ENCODE measurements at regions not wholly inside any gene's neighbourhood (a gene's known extent, or its start where the extent isn't known, plus 50 kb on each side); places are given as distances from the start of the nearest gene placed in this dataset.
"Not testable (repeated sequence)": the region's sequence is repeated elsewhere in the genome, so short reads cannot be mapped to it uniquely, and the experiment has no call there.

DNA sequence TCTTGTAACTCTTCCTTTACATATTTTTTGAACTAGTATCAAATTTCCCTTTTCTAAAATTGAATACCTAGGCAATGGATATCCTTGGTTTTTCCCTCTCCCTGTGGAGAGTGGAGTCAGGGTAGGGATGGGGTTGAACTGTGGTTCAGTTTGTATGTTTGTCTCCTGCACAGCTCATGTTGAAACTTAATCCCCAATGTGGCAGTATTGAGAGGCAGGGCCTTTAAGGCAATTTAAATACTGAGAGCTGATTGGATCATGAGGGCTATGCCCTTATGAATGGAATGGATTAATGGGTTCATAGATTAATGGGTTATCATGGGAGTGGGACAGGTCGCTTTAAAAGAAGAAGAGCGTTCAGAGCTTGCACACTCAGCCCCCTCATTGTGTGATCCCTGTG is 127.2 kb upstream of the RGS6 start:
- no peak for DNase-seq (ENCODE audit: low read depth)
- TF ChIP-seq, protein P1, sequence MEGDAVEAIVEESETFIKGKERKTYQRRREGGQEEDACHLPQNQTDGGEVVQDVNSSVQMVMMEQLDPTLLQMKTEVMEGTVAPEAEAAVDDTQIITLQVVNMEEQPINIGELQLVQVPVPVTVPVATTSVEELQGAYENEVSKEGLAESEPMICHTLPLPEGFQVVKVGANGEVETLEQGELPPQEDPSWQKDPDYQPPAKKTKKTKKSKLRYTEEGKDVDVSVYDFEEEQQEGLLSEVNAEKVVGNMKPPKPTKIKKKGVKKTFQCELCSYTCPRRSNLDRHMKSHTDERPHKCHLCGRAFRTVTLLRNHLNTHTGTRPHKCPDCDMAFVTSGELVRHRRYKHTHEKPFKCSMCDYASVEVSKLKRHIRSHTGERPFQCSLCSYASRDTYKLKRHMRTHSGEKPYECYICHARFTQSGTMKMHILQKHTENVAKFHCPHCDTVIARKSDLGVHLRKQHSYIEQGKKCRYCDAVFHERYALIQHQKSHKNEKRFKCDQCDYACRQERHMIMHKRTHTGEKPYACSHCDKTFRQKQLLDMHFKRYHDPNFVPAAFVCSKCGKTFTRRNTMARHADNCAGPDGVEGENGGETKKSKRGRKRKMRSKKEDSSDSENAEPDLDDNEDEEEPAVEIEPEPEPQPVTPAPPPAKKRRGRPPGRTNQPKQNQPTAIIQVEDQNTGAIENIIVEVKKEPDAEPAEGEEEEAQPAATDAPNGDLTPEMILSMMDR (IDR thresholded peaks at IDR 0.05; ENCODE audit: low read depth, low read length) = no peak
- TF ChIP-seq POLR2A (IDR thresholded peaks at IDR 0.05; ENCODE audit: extremely low read depth, insufficient read length) = no peak
- TF ChIP-seq, protein P2, sequence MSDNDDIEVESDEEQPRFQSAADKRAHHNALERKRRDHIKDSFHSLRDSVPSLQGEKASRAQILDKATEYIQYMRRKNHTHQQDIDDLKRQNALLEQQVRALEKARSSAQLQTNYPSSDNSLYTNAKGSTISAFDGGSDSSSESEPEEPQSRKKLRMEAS (IDR thresholded peaks at IDR 0.05; ENCODE audit: low read depth, low read length) = no peak
- TF ChIP-seq MYC (IDR thresholded peaks at IDR 0.05; ENCODE audit: low read depth, low read length) = no peak

DNA sequence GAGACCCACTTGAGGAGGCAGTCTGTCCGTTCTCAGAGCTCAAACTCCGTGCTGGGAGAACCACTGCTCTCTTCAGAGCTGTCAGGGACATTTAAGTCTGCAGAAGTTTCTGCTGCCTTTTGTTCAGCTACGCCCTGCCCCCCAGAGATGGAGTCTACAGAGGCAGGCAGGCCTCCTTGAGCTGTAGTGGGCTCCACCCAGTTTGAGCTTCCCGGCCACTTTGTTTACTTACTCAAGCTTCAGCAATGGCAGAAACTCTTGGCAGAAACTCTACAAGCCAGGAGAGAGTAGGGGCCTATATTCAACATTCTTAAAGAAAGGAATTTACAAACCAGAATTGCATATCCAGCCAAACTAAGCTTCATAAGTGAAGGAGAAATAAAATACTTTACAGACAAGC is 125.2 kb upstream of the RGS6 start:
- not testable (repeated sequence) for H3K4me3 ChIP-seq (ENCODE audit: low read depth, low read length); DNase-seq (ENCODE audit: low read depth)

More for the DNA sequence above, 127.2 kb upstream of the RGS6 start:
- no peak overlapping the region for H3K4me3 ChIP-seq (ENCODE audit: low read depth, low read length)

DNA sequence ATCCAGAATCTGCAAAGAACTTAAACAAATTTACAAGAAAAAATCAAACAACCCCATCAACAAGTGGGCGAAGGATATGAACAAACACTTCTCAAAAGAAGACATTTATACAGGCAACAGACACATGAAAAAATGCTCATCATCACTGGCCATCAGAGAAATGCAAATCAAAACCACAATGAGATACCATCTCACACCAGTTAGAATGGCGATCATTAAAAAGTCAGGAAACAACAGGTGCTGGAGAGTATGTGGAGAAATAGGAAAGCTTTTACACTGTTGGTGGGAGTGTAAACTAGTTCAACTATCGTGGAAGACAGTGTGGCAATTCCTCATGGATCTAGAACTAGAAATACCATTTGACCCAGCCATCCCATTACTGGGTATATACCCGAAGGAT is 121.4 kb upstream of the RGS6 start:
- not testable (repeated sequence) for DNase-seq (ENCODE audit: low read depth); H3K4me3 ChIP-seq (ENCODE audit: low read depth, low read length)

DNA sequence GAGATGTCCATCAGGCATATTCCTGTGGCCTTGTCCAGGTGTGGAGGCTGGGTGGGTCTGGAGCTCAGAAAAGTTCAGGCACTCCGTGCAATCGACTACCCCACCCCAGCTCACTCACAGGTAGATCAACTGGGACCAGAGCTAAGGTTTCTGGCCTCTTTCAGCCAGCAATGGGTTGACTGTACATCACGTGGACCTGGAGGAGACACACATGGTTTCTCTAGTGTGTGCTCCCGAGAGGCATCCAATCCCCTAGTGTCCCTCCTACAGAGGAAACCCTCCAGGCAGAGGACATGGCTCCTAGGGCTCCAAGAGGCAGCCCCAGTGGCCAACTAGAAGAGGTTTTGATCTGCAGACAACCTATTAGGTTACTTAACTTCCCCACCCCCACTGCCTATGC is 119.5 kb upstream of the RGS6 start:
- no peak for DNase-seq (ENCODE audit: low read depth)
- TF ChIP-seq, protein P1 (IDR thresholded peaks at IDR 0.05; ENCODE audit: low read depth, low read length) = no peak
- TF ChIP-seq MYC (IDR thresholded peaks at IDR 0.05; ENCODE audit: low read depth, low read length) (no peak), POLR2A (IDR thresholded peaks at IDR 0.05; ENCODE audit: extremely low read depth, insufficient read length) (no peak)
- TF ChIP-seq, protein P2 (IDR thresholded peaks at IDR 0.05; ENCODE audit: low read depth, low read length) = no peak
- H3K4me3 ChIP-seq (ENCODE audit: low read depth, low read length) = no peak overlapping the region

DNA sequence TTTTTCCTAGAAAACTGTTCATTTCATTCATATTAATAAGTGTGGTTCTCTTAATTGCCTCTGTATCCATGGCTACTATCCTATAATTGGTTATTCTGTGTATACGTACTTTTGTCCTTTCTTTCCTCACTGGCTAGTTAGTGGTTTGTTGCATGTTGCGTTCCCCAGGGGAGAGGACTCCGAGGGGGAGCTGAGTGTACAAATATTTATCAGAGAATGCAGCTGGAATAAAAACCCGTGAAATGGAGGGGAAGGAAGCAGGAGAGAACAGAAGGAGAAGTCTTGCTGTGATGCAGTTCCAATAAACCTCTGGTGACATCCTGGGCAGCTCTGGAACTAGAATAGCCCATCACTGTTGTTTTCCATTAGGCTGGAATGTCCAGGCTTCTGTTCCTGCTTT is 117.1 kb upstream of the RGS6 start:
- H3K4me3 ChIP-seq (ENCODE audit: low read depth, low read length) = no peak overlapping the region
- TF ChIP-seq, protein P1 (IDR thresholded peaks at IDR 0.05; ENCODE audit: low read depth, low read length) = no peak
- no peak for TF ChIP-seq POLR2A (IDR thresholded peaks at IDR 0.05; ENCODE audit: extremely low read depth, insufficient read length)
- TF ChIP-seq, protein P2 (IDR thresholded peaks at IDR 0.05; ENCODE audit: low read depth, low read length) = no peak
- no peak for TF ChIP-seq MYC (IDR thresholded peaks at IDR 0.05; ENCODE audit: low read depth, low read length)
- no peak for DNase-seq (ENCODE audit: low read depth)

DNA sequence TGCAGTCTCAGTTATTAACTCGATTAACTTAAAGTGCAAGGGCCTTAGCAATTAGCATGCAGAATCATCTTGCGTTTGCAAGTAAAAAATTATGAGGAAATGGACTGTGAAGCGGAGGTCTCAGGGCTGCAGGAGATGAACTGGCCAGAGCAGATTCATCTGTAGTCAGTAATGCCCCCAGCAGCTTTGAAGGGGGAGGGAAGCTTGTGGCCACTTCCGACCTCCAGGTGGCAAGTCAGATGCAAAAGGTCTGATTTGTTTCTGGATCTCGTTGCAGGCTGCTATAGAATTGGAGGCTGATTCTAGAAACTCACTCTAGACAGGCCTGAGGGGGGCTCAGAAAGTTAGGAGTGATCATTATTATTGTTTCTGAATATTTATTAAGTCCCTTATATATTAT is 107.4 kb upstream of the RGS6 start:
- no peak for DNase-seq (ENCODE audit: low read depth)
- H3K4me3 ChIP-seq (ENCODE audit: low read depth, low read length) = no peak overlapping the region
- TF ChIP-seq, protein P1 (IDR thresholded peaks at IDR 0.05; ENCODE audit: low read depth, low read length) = no peak
- no peak for TF ChIP-seq MYC (IDR thresholded peaks at IDR 0.05; ENCODE audit: low read depth, low read length)
- TF ChIP-seq, protein P2 (IDR thresholded peaks at IDR 0.05; ENCODE audit: low read depth, low read length) = no peak
- no peak for TF ChIP-seq POLR2A (IDR thresholded peaks at IDR 0.05; ENCODE audit: extremely low read depth, insufficient read length)

DNA sequence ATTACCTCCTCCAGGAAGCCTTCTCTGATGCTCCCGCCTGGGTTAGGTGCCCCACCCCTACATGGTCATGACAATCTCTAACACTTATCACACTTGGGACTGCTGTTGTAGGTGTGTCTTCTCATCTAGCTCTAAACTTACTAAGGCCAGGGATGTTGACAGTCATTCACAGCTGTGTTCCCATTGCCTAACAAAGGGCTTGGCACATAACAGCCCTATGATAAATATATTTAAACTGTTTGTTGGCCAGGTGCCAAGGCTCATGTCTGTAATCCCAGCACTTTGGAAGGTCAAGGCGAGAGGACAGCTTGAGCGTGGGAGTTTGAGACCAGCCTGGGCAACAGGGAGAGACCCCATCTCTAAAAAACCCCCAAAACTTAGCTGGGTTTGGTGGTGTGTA is 98.8 kb upstream of the RGS6 start:
- TF ChIP-seq, protein P2 (IDR thresholded peaks at IDR 0.05; ENCODE audit: low read depth, low read length) = no peak
- no peak for TF ChIP-seq POLR2A (IDR thresholded peaks at IDR 0.05; ENCODE audit: extremely low read depth, insufficient read length)
- TF ChIP-seq, protein P1 (IDR thresholded peaks at IDR 0.05; ENCODE audit: low read depth, low read length) = no peak
- TF ChIP-seq MYC (IDR thresholded peaks at IDR 0.05; ENCODE audit: low read depth, low read length) = no peak
- H3K4me3 ChIP-seq (ENCODE audit: low read depth, low read length) = no peak overlapping the region

More for the DNA sequence above, 98.8 kb upstream of the RGS6 start:
- no peak for DNase-seq (ENCODE audit: low read depth)

All from NB4 (cell line).